H1 (cell line): ENCODE measurements at regions not wholly inside any gene's neighbourhood (a gene's known extent, or its start where the extent isn't known, plus 50 kb on each side); places are given as distances from the start of the nearest gene placed in this dataset.

Source experiments
- BACH1 ChIP-seq: IDR thresholded peaks from 2 replicates; pipeline ENCODE4 v1.6.1; 2012; ENCODE audit warnings: low read length, improper control_type of control experiment
- CBX5 ChIP-seq: fragments of 300-800, 300-1000 bp; sonication (generic); IDR thresholded peaks from 2 replicates; pipeline ENCODE4 v1.7.1; 2016; ENCODE audit warnings: antibody characterized with exemption, low read length, low read depth
- MAX ChIP-seq: IDR thresholded peaks from 2 replicates; pipeline ENCODE4 v1.6.1; 2012; ENCODE audit warnings: inconsistent platforms
- NANOG ChIP-seq: IDR thresholded peaks from 2 replicates; pipeline ENCODE4 v1.6.1; 2011; ENCODE audit warnings: low read length, low read depth, mild to moderate bottlenecking, inconsistent platforms; ENCODE audit not compliant: insufficient read depth, poor library complexity, severe bottlenecking
- NRF1 ChIP-seq: IDR thresholded peaks from 2 replicates; pipeline ENCODE4 v1.6.1; 2011; ENCODE audit warnings: mild to moderate bottlenecking, low read depth, low read length, improper control_type of control experiment
- TCF12 ChIP-seq: IDR thresholded peaks from 2 replicates; pipeline ENCODE4 v1.6.1; 2011; ENCODE audit warnings: low read depth, mild to moderate bottlenecking, low read length

GRCh38 chr5:42020788-42021530 lies 95.9 kb downstream of the FBXO4 start (continued):
- TF ChIP-seq MAX (no peak), NANOG (no peak), CBX5 (no peak), BACH1 (no peak), TCF12 (no peak), NRF1 (no peak)
